ENCODE measurements at regions not wholly inside any gene's neighbourhood (a gene's known extent, or its start where the extent isn't known, plus 50 kb on each side); places are given as distances from the start of the nearest gene placed in this dataset.

DNA sequence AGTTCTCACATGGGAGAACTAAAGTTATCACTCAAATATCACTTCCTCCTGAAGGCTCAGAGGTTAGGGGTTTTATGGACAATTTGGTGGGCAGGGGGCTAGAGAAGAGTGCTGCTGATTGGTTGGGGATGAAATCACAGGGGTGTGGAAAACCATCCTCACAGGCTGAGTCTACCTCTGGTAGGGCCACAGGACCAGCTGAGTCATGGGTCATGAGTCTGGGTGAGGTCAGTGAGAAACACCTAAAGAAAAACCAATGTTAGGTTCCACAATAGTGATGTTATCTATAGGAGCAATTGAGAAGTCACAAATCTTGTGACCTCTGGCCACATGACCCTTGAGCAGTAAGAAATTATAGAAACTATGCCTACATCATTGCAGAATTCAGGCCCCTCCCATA lies 203.3 kb upstream of the TARS1 start:
- no peak for TF ChIP-seq ZNF274 (IDR thresholded peaks at IDR 0.05; ENCODE audit: low read depth, low read length)
- TF ChIP-seq YY1 (IDR thresholded peaks at IDR 0.05; ENCODE audit: insufficient read depth, insufficient read length): no peak
